Esophagus muscularis mucosa (tissue), 4 donors: ENCODE measurements at regions not wholly inside any gene's neighbourhood (a gene's known extent, or its start where the extent isn't known, plus 50 kb on each side); places are given as distances from the start of the nearest gene placed in this dataset.

Experiments
- DNase-seq: peaks from one replicate; pipeline ENCODE4 v3.0.0-alpha.2; 2017; ENCODE audit errors: extremely low spot score
- H3K27ac ChIP-seq, 4 donors: fragments of 200-600 bp; sonication (generic); replicated peaks in 1 of 4; 1 replicate in 3 of 4; 2 replicates in 1 of 4; pipeline ENCODE4 v1.5.1; 2016 to 2019; ENCODE audit warnings: mild to moderate bottlenecking in 1 of 4
- H3K27me3 ChIP-seq, 4 donors: fragments of 200-600 bp; sonication (generic); one replicate each; pipeline versions ENCODE4 v1.5.1 to v1.6.0; 2016 to 2019
- H3K36me3 ChIP-seq, 4 donors: fragments of 200-600 bp; sonication (generic); one replicate each; pipeline ENCODE4 v1.5.1; 2016 to 2019
- H3K4me1 ChIP-seq, 4 donors: fragments of 200-600 bp; sonication (generic); one replicate each; pipeline ENCODE4 v1.5.1; 2016 to 2019
- H3K4me3 ChIP-seq, 4 donors: fragments of 200-600 bp; sonication (generic); 1 replicate in 2 of 4; 2 replicates in 2 of 4; pipeline ENCODE4 v1.5.1; 2016 to 2019; ENCODE audit warnings: mild to moderate bottlenecking in 4 of 4, moderate library complexity in 1 of 4
- H3K9me3 ChIP-seq, 4 donors: fragments of 200-600 bp; sonication (generic); 1 replicate in 3 of 4; 2 replicates in 1 of 4; pipeline ENCODE4 v1.5.1; 2016 to 2019
- EP300 ChIP-seq: sonication (generic); formaldehyde crosslinking; IDR thresholded peaks from one replicate; pipeline ENCODE4 v1.6.1; 2017; ENCODE audit warnings: antibody characterized with exemption
- POLR2A ChIP-seq: fragments of 450-650 bp; IDR thresholded peaks from one replicate; pipeline ENCODE4 v1.6.1; 2017; ENCODE audit warnings: antibody characterized with exemption, moderate library complexity, mild to moderate bottlenecking, low read depth
- POLR2AphosphoS5 ChIP-seq, 2 donors: sonication (generic); formaldehyde crosslinking; IDR thresholded peaks; one replicate each; pipeline ENCODE4 v1.6.1; 2017; ENCODE audit warnings: antibody characterized with exemption in 2 of 2
- WGBS: methylation state at CpG from one replicate; pipeline ENCODE4 v1.1.5; 2018; 5-methylcytosine and 5-hydroxymethylcytosine counted together
- intact Hi-C: fragments of 100-400 bp; cut with DNase I; formaldehyde crosslinking; loops from one replicate; pipeline ENCODE4 v1.15.1; 2023
- TF ChIP-seq, protein P1 (sequence below), 3 experiments: fragments of 200-600 bp in 2 of 3; fragments of 450-650 bp in 1 of 3; sonication (generic) in 2 of 3; IDR thresholded peaks; one replicate each; pipeline ENCODE4 v1.5.1; 2017 to 2019; ENCODE audit warnings: antibody characterized with exemption in 3 of 3, mild to moderate bottlenecking in 2 of 3, moderate library complexity in 1 of 3

DNA sequence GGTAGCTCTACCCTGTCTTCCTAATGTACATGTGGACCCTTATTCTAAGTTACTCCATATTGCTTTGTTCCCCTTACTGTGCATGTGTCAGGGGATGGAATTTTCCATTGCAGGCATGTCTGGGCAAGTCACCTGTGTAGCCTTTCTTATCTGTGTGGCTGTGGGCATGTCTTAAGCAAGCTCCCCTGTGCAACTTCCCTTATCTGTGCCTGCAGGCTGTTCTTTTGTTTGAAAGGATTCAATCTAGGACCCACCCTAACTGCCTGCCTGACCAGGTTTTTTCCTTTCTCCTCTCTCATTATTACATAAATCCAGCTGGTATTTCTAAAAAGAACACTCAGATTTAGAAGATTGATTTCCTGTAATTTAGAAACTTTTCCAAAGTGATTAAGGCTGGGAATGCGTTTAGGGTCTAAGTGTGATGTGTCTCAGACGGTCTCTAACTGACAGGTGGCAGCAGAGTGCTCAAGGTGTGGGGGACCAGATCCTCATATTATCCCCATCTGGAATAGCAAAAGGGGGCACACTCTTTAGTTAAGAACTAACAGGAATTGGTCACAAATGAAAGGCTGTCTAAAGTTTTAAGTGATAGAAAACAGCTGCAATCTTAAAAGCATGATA is 198.9 kb upstream of the PPP1R2C start:
- no peaks in the 10 kb centered on the region for H3K4me1 ChIP-seq
- no peak for DNase-seq
- intact Hi-C loops: no loop called here
- no peak overlapping the region for H3K27ac ChIP-seq
- WGBS: 53% methylated on average over 2 of the region's 2 CpGs
- no peaks in the 10 kb centered on the region for H3K27me3 ChIP-seq
- no peaks in the 10 kb centered on the region for H3K36me3 ChIP-seq
- no peaks in the 10 kb centered on the region for H3K9me3 ChIP-seq
- no peak overlapping the region for H3K4me3 ChIP-seq
- TF ChIP-seq POLR2AphosphoS5 (IDR thresholded peaks at IDR 0.05) (no peak), EP300 (no peak), POLR2A (no peak)
- TF ChIP-seq, protein P1, sequence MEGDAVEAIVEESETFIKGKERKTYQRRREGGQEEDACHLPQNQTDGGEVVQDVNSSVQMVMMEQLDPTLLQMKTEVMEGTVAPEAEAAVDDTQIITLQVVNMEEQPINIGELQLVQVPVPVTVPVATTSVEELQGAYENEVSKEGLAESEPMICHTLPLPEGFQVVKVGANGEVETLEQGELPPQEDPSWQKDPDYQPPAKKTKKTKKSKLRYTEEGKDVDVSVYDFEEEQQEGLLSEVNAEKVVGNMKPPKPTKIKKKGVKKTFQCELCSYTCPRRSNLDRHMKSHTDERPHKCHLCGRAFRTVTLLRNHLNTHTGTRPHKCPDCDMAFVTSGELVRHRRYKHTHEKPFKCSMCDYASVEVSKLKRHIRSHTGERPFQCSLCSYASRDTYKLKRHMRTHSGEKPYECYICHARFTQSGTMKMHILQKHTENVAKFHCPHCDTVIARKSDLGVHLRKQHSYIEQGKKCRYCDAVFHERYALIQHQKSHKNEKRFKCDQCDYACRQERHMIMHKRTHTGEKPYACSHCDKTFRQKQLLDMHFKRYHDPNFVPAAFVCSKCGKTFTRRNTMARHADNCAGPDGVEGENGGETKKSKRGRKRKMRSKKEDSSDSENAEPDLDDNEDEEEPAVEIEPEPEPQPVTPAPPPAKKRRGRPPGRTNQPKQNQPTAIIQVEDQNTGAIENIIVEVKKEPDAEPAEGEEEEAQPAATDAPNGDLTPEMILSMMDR (IDR thresholded peaks at IDR 0.05): no peak

DNA sequence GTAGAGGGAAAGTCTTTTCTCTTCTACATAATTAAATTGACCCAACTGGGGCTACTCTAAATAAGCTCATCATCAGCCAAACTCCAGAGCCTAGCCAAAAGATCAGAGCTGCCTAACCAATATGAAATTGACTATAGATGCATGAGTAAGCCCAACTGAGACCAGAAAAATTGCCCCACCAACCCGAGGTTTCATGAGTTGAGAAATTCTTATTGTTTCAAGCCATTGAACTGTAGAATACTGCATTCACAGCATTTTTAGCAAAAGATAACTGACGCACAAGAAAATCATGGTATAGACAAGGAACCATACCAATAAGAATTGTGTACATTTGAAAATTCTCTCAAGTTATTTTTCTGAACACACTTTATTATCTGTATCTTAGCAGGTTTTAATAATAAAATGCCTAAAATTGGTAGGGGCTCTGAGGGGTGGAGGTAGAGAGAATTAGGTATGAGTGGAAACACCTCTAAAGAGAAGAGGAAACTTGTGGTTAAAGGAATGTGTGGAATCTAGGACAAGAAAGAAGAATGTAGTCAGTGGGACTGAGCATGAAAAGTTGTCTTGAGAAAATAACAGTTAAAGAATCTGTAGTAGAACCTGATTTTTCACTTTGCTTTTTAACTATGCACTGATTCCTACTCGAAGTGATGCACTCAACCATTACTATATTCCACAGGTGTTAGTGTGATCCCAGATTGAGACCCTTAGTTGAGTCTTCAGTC is 200.9 kb upstream of the PPP1R2C start:
- intact Hi-C loops: no loop called here
- WGBS: 73% methylated on average over 3 of the region's 3 CpGs
- H3K9me3 ChIP-seq: no peaks in the 10 kb centered on the region

DNA sequence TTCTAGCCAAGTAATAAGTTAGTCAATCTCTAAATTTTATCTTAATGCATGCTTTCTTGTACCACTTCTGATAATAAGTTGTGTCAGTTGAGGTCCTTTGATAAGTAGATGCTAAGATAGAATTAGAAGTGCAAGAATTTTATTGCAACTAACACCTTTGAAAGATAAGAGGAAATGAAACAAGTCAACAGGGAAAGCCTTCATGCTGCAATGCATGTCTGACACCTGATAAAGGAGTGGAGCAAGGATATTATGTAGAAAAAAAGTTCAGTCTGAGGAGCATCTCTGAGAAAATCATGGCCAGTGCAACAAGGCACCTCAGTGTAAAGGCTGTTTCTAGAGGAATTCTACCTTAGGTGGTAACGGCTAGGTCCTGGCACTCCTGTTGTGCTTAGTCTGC is 210.7 kb upstream of the PPP1R2C start:
- TF ChIP-seq EP300 (no peak), POLR2AphosphoS5 (IDR thresholded peaks at IDR 0.05) (no peak)
- TF ChIP-seq, protein P1 (IDR thresholded peaks at IDR 0.05): no peak
- WGBS: 61% methylated on average over 1 of the region's 1 CpG

More for the DNA sequence above, 200.9 kb upstream of the PPP1R2C start:
- Histone ChIP-seq H3K4me1 (no peaks in the 10 kb centered on the region), H3K27ac (no peak overlapping the region), H3K36me3 (no peaks in the 10 kb centered on the region), H3K4me3 (no peak overlapping the region), H3K27me3 (no peaks in the 10 kb centered on the region)
- DNase-seq: no peak
- TF ChIP-seq, protein P1 (IDR thresholded peaks at IDR 0.05): no peak
- TF ChIP-seq POLR2A (no peak), EP300 (no peak), POLR2AphosphoS5 (IDR thresholded peaks at IDR 0.05) (no peak)

DNA sequence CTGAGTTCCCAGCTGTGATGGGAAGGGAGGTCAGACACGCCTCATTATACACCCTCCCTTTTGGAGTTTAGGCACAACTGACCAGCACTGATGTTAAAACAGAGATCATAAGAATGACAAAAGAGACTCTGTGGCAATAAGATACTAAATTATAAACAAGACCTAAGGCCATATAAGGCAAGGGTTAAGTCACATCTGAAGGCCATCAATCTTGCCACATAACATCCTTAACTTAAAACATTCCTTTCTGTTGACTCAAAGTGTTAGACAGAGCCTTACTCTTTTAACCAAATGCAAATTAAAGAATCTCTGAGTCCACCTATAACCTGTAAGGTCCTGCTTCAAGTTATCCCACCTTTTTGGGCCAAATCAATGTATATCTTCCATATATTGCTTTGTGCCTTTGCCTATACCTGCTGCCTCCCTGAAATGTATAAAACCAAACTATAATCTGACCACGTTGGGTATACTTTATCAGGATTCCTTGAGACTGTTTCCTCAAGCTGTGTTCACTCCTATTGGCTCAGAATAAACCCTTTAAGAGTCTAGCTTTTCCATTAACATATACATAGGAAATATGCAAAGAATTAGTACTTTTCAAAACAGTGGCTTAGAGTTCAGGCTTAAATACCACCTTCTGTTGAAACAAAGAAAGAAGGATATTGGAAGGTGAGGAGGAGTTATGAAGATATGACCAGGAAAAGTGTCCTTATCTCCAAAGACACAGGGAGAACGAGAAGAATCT is 214.4 kb upstream of the PPP1R2C start:
- Histone ChIP-seq H3K27me3 (no peaks in the 10 kb centered on the region), H3K9me3 (no peaks in the 10 kb centered on the region), H3K4me1 (no peaks in the 10 kb centered on the region), H3K4me3 (no peak overlapping the region), H3K36me3 (no peaks in the 10 kb centered on the region), H3K27ac (no peak overlapping the region)
- TF ChIP-seq EP300: no peak
- TF ChIP-seq POLR2AphosphoS5 (IDR thresholded peaks at IDR 0.05): no peak
- no peak for TF ChIP-seq POLR2A
- TF ChIP-seq, protein P1 (IDR thresholded peaks at IDR 0.05): no peak
- no peak for DNase-seq
- intact Hi-C loops: no loop called here
- 48% methylated on average over 3 of the region's 3 CpGs for WGBS

More for the DNA sequence above, 210.7 kb upstream of the PPP1R2C start:
- Histone ChIP-seq H3K27ac (no peak overlapping the region), H3K4me3 (no peak overlapping the region), H3K36me3 (no peaks in the 10 kb centered on the region), H3K9me3 (no peaks in the 10 kb centered on the region), H3K27me3 (no peaks in the 10 kb centered on the region), H3K4me1 (no peaks in the 10 kb centered on the region)
- intact Hi-C loops: no loop called here
- DNase-seq: no peak
